Mesodermal cell (in vitro differentiated cells): ENCODE measurements at regions not wholly inside any gene's neighbourhood (a gene's known extent, or its start where the extent isn't known, plus 50 kb on each side); places are given as distances from the start of the nearest gene placed in this dataset.
"Not testable (repeated sequence)": the region's sequence is repeated elsewhere in the genome, so short reads cannot be mapped to it uniquely, and the experiment has no call there.

Experiments used
- H3K27ac ChIP-seq: 2 replicates; pipeline ENCODE4 v1.7.0; 2013; ENCODE audit warnings: mild to moderate bottlenecking, low read depth, low read length, moderate library complexity; ENCODE audit not compliant: severe bottlenecking
- H3K36me3 ChIP-seq: 2 replicates; pipeline ENCODE4 v1.7.1; 2013; ENCODE audit warnings: mild to moderate bottlenecking, low read length, moderate library complexity; ENCODE audit not compliant: control insufficient read depth, insufficient read depth
- H3K4me1 ChIP-seq: one replicate; pipeline ENCODE4 v1.7.1; 2013; ENCODE audit warnings: mild to moderate bottlenecking, low read length; ENCODE audit not compliant: insufficient read depth, control insufficient read depth, poor library complexity, severe bottlenecking
- H3K4me3 ChIP-seq: 2 replicates; pipeline ENCODE4 v1.7.0; 2013; ENCODE audit warnings: low read length, control low read depth, mild to moderate bottlenecking; ENCODE audit not compliant: insufficient read depth, poor library complexity, severe bottlenecking; ENCODE audit errors: extremely low read depth
- H3K9me3 ChIP-seq: 2 replicates; pipeline ENCODE4 v1.7.1; 2013; ENCODE audit warnings: mild to moderate bottlenecking, low read length, moderate library complexity; ENCODE audit not compliant: control insufficient read depth
- WGBS, 2 experiments: methylation state at CpG; one replicate each; pipeline ENCODE4 v1.1.5; 2013; ENCODE audit warnings: missing lambda C conversion rate in 2 of 2; ENCODE audit not compliant: insufficient coverage in 2 of 2; 5-methylcytosine and 5-hydroxymethylcytosine counted together

DNA sequence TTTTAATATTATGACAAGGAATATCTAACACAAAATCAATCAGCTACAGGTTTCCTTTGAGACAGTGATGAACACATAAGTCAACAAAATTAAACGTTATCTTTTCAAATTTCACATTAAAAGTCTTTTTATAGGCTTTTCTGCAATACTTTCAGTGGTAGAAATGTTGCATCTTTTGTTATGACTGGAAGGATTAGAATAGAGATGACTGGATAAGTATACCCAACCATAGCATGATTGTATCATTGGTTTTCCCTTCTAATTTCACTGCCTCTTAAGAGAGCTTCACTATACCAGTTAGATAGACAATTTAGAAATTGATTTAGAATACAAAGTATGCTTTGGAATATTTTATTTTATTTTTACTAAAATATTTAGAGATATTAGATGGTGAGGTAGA is 273.9 kb downstream of the PHF14 start:
- Histone ChIP-seq H3K4me3 (no peak overlapping the region), H3K27ac (no peak overlapping the region), H3K36me3 (no peaks in the 10 kb centered on the region), H3K4me1 (no peaks in the 10 kb centered on the region), H3K9me3 (no peaks in the 10 kb centered on the region)
- WGBS, 2 experiments = no CpG with 5 or more reads among the region's 1 CpG

DNA sequence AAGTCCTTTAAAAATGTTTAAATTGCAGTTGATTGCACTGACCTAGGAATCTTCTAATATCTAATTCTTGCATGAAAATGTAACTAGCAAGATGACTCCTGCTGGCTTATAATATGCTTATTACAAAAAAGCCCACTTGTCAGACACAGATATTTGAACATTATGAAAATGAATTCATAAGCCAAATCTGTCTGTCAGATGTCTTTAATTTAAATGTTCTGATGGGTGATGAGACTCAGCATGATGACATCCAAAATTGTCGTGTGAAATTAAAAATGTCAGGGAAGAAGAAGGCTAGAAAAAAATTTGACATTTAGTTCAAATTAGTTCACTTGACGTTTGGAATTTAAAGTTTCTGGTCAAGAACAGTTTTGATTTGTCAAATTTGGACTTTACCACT is 277.8 kb downstream of the PHF14 start:
- no peaks in the 10 kb centered on the region for H3K4me1 ChIP-seq
- 83 to 100% methylated on average over 2 of the region's 2 CpGs for WGBS, 2 experiments
- no peaks in the 10 kb centered on the region for H3K36me3 ChIP-seq
- no peaks in the 10 kb centered on the region for H3K9me3 ChIP-seq
- H3K27ac ChIP-seq = no peak overlapping the region
- no peak overlapping the region for H3K4me3 ChIP-seq

DNA sequence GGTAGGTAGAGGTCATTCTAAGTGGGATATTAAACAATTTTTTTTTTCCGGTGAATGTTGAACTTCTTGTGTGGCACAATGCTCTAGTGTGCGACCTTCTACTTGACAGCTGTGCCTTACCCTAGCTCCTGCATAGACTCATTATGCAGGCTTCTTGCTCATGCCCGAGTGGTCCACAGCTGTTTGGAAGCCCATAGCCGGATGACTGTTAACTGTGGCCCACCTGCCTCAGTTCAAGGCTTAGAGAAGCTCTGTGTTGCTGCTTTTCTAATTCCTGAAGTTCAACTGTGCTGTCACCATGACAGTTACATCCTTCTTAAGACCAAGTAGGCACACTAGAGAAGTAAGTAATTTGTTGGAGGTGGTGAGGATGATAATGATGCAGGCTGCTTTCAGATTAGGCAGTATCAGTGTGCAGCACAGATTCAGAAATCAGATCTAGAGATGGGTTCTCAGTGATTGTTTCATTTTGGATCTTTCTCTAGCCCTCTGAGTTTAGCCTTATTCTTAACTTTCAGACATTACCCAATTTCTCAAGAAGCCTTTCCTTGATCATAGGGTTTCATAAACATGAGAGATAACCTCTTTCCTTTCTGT is 278.4 kb downstream of the PHF14 start:
- H3K4me1 ChIP-seq = no peaks in the 10 kb centered on the region
- WGBS, 2 experiments = 96 to 98% methylated on average over 4 of the region's 4 CpGs
- H3K27ac ChIP-seq = no peak overlapping the region
- H3K4me3 ChIP-seq = no peak overlapping the region
- H3K36me3 ChIP-seq = no peaks in the 10 kb centered on the region
- no peaks in the 10 kb centered on the region for H3K9me3 ChIP-seq

DNA sequence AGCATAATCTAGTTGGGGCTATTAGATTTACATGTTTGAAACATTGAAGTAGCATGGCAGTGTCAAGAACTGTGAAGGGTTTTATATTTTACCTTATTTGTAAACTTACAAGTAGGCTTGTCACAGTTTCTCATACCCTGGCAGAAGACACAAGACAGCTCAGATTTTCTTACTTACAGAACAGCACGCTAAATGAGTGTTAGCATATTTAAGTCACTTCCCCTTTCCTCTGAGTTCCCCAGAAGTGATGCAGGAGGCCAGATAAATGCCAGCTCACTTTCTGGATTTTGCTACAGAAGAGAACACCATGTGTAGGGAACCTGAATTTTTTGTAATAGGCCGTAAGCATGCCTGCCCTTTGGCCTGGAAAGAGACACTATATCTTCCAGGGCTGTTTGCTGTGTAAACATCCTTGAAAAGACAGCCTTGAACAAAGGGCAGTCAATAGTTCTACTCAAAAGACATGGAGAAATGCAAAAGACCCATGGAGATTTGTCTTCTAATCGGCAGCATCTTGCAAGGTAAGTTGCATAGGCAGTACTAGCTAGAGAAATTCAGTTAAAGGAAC is 279.1 kb downstream of the PHF14 start:
- WGBS, 2 experiments = 100% methylated on average over 1 of the region's 3 CpGs
- no peak overlapping the region for H3K4me3 ChIP-seq
- no peak overlapping the region for H3K27ac ChIP-seq
- no peaks in the 10 kb centered on the region for H3K36me3 ChIP-seq
- H3K4me1 ChIP-seq = no peaks in the 10 kb centered on the region
- no peaks in the 10 kb centered on the region for H3K9me3 ChIP-seq

DNA sequence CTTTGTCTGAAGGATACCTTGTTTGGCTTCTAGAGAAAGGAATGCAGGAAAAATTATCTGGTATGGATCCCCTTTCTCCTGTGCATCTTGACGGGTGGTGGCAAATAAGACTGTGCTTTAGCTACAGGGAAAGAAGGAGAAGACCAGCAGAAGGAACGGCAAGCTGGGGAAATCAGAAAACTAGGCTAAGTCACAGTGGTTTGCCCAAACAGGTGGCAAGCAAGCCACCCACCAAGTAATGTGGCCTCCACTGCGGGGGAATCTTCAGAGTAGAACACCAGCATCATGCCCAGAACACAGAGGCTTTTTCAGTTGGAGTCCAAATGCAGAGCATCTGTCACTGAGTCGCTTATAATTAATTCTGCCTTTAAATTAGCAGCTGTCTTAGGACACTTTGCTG is 282.8 kb downstream of the PHF14 start:
- WGBS, 2 experiments = 75 to 100% methylated on average over 2 to 3 of the region's 4 CpGs
- no peaks in the 10 kb centered on the region for H3K4me1 ChIP-seq
- H3K36me3 ChIP-seq = no peaks in the 10 kb centered on the region
- H3K4me3 ChIP-seq = no peak overlapping the region
- H3K9me3 ChIP-seq = no peaks in the 10 kb centered on the region
- H3K27ac ChIP-seq = no peak overlapping the region

DNA sequence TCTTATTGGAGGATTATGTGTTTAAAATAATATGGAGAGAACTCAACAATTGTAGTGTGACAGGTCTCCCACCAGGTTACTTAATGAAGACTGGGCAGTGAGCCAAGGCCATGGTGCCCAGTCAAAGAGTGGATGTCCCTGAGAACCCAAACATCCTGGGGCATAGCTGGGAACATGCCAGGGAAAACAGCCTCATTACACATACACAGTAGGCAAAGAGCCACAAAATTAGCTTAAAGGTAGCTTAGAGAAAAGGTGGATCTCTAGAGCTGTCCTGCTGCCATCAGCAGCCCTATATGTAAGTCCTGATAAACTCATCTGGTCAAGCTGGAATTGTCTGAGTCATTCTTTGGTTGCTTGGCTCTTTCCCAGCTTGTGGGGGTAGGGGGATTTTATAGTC is 287.8 kb downstream of the PHF14 start:
- no peaks in the 10 kb centered on the region for H3K9me3 ChIP-seq
- H3K4me1 ChIP-seq = no peaks in the 10 kb centered on the region
- H3K36me3 ChIP-seq = no peaks in the 10 kb centered on the region
- no peak overlapping the region for H3K4me3 ChIP-seq
- no peak overlapping the region for H3K27ac ChIP-seq

DNA sequence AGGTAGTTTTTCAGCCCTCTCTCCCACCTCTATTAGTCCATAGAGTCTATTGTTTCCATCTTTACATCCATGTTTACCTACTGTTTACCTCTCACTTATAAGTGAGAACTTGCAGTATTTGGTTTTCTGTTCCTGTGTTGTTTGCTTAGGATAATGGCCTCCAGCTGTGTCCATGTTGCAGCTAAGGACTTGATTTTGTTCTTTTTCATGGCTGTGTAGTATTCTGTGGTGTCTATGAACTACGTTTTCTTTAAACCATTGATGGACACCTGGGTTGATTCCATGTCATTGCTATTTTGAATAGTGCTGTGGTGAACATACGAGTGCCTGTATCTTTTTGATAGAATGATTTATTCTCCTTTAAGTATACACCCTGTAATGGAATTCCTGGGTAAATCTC is 292.4 kb downstream of the PHF14 start:
- no peaks in the 10 kb centered on the region for H3K9me3 ChIP-seq
- no peaks in the 10 kb centered on the region for H3K4me1 ChIP-seq
- H3K36me3 ChIP-seq = no peaks in the 10 kb centered on the region
- no peak overlapping the region for H3K4me3 ChIP-seq
- whole genome bisulfite sequencing, 2 experiments = 67 to 100% methylated on average over 1 of the region's 2 CpGs
- no peak overlapping the region for H3K27ac ChIP-seq

DNA sequence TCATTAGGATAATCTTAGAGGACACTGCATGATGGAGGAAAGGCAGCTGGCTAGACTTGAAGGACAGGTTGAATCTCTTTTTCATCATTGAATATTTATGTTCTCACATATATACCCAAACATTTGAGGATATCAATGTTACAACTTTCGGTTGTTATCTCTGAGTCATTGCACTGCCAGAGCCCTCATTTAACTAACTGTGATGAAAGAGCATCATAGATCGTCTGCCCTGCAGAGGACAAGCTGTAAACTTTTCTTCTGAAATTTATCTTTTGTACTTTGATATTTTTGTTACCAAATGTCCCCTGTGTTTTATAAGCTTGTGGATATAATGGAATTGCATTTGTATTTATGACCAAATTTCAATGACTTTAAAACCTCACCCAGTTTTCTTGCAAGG is 298.7 kb downstream of the PHF14 start:
- WGBS, 2 experiments = no CpG with 5 or more reads among the region's 2 CpGs
- Histone ChIP-seq H3K27ac (no peak overlapping the region), H3K9me3 (no peaks in the 10 kb centered on the region), H3K4me1 (no peaks in the 10 kb centered on the region), H3K36me3 (no peaks in the 10 kb centered on the region), H3K4me3 (no peak overlapping the region)

DNA sequence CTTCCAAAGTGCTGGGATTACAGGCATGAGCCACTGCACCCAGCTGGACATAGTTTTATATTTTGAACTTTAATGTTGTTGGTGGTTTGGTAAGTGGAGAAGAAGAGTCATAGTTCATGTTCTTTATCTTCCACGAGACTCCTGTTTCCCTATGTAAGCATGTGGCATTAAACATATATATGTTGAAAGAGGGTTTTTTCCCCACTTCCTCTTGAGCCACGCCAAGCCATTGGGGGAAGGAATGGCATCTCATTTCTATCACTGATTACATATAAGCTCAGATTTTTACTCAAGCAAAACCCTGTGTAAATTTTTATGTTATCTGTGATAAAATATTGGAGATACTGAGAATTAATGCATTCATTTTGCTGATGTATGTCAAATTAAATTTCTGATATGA is 300.4 kb downstream of the PHF14 start:
- no peaks in the 10 kb centered on the region for H3K36me3 ChIP-seq
- no CpG with 5 or more reads among the region's 2 CpGs for WGBS, 2 experiments
- H3K27ac ChIP-seq = no peak overlapping the region
- H3K4me3 ChIP-seq = no peak overlapping the region
- no peaks in the 10 kb centered on the region for H3K9me3 ChIP-seq
- no peaks in the 10 kb centered on the region for H3K4me1 ChIP-seq

DNA sequence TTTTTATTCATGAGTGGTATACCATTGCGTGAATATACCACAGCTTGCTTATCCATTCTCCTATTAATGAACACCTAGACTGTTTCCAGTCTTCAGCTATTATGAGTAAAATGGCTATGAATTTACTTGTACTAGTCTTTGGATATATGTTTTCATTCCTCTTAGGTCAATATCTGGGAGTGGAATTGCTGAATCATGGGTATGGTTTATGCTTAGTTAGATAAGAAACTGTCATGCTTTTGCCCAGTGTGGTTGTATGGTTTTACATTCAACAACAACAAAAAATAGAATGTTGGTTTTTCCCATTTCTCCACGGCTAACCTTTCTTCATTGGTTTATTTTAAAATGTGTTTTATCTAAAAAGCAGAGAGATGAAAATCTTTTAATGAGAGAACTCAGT is 308.3 kb downstream of the PHF14 start:
- no CpG with 5 or more reads among the region's 2 CpGs for WGBS, 2 experiments
- H3K4me3 ChIP-seq = no peak overlapping the region
- no peaks in the 10 kb centered on the region for H3K4me1 ChIP-seq
- H3K27ac ChIP-seq = no peak overlapping the region
- no peaks in the 10 kb centered on the region for H3K9me3 ChIP-seq
- H3K36me3 ChIP-seq = no peaks in the 10 kb centered on the region

DNA sequence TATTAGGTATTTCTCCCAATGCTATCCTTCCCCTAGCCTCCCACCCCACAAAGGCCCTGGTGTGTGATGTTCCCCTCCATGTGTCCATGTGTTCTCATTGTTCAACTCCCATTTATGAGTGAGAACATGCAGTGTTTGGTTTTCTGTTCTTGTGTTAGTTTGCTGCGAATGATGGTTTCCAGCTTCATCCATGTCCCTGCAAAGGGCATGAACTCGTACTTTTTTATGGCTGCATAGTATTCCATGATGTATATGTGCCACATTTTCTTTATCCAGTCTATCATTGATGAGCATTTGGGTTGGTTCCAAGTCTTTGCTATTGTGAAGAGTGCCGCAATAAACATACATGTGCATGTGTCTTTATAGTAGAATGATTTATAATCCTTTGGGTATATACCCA is 309.9 kb downstream of the PHF14 start:
- H3K27ac ChIP-seq, H3K4me3 ChIP-seq, H3K9me3 ChIP-seq, H3K4me1 ChIP-seq, H3K36me3 ChIP-seq: not testable (repeated sequence)
- WGBS, 2 experiments = 90% methylated on average over 2 of the region's 3 CpGs; no CpG with 5 or more reads in 1 of the 2 experiments
